NCI-H1694 treated with DMSO at 0.1 percent for 48 hours (cell line): ENCODE measurements at regions not wholly inside any gene's neighbourhood (a gene's known extent, or its start where the extent isn't known, plus 50 kb on each side); places are given as distances from the start of the nearest gene placed in this dataset.
A peak's percentile ranks its signal among the peaks of the same experiment; 100 is the strongest.
"Not testable (repeated sequence)": the region's sequence is repeated elsewhere in the genome, so short reads cannot be mapped to it uniquely, and the experiment has no call there.

Experiments
- DNase-seq: peaks from one replicate; lab custom pipeline; 2025; lab: John Stamatoyannopoulos, UW

DNA sequence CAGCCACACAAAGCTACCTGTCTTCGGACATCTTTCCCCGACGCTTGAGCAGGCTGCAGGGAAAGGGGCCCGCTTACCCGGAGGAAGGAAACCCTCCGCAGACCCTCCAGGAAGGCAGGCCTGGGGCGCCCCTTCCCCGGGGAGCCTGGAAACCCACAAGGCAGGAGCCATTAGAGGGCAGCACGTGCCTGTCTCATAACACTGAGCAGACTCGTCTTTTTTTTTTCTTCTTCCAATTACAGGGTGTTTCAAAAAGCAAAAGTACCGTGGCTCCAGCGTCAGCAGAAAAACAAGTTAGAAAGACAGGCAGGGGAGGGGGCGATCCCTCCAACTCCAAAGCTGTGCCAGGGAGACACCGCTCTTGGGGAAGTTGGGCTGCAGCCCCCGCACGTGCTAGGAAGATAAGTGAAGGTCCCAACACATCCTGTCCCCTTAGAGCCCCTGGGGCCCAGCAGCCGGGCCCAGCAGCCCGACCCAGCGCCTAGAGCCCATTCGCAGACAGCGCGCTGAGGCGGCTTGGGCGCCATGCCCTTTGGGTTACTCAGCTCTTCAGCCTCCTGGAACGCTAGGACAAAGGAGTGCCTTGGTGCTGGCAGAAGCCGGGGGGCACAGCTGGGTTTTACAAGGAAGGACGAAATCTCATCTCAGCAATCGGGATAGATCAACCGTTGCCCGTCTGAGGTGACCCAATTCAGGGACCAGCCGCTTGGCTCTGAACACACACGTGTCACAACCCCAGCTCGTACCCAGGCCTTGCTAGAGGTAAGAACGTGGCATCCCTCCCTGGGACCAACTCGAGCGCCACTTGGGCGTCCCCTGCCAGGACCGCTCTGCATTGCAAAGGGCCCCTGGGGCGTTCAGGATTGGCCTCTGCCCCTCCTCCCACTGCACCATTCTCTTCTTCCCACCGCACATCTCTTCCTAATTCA, 136.3 kb downstream of the LY86 start:
- peak; percentile 86 for DNase-seq

DNA sequence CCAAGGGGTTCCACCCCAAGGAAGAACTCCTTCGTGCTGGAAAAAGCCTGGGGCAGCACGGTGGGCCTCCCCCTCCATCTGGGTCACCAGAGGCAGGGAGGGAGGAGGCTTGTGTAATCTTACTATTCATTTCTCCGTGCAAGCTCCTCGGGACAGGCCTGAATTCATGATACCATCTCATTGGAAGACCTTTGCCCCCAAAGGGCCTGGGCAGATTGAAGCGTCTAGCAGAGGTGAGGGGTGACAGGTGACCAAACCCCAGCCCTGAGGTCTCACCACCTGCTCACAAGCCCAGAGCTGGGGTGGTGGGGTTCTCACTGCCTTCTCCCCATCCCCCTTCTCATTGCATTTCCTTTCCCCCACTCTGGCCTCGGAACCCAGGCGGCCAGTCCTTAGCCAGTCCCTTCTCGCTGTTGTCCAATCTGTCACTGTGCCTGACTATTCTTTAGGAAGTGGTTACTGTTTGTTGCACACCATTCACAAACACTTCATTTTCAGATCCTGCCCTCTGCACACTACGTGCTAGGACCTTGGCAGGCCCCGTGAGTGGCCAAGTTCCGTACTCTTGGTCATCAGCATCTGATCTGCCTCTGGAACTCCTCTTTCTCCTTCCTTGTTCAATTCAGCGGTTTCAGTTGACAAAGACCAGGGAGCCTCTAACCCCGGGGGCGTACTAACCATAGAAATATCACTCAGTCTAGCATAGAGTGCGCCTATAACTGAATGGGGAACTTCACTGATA, 137.1 kb downstream of the LY86 start:
- DNase-seq = no peak

DNA sequence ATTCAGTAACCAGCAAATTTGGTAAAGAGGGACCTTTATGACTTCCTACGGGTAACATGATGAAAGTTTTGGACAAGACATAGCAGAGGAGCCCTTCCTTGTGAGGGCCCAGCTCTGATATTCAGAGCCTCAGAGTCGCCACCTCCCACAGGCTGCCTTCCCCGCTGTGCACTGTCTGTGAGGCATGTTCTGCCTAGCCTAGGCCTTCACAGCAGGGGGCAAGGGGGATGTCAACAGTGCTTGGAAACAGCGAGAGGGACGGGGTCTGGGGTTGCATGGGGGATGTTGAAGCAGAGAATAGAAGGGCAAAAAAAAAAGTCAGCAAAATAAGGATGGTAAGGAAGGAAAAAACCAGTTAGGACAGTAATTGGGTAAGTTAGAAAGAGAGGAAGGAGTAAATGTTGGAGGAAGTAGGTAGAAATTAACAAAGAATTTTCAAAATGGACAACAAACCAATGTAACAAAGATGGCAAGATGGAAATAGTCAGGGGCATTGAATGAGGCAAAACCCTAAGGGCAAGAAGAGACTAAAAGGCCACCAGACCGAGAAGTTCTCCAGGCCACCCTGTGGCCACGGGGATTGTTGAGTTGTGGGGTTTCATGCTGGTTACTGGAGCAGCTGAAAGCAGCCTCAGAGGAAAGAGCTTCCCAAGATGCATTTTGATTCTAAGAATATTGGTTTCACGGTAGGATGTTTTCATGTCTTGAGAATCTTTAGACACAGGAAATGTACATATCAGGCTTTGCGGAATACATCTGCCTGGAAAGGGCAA, 139.8 kb downstream of the LY86 start:
- DNase-seq = no peak

DNA sequence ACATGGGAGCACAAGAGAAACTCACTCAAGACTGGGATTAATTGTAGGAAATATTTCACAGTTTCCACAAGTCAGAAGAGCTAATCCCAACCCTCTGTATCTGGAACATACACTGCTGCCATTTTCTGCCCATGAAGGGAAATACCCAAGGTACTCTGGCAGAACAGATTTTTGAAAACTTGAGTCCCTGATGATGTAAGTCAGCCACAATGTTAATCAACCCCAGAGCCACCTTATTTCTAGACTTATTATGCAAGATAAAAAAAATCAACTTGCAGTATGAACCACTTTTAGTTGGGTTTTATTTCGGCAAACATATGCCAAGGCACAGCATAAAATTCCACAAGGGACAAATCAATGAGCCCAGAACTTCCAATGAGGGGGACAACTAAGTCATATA, 141.5 kb downstream of the LY86 start:
- DNase-seq = no peak

DNA sequence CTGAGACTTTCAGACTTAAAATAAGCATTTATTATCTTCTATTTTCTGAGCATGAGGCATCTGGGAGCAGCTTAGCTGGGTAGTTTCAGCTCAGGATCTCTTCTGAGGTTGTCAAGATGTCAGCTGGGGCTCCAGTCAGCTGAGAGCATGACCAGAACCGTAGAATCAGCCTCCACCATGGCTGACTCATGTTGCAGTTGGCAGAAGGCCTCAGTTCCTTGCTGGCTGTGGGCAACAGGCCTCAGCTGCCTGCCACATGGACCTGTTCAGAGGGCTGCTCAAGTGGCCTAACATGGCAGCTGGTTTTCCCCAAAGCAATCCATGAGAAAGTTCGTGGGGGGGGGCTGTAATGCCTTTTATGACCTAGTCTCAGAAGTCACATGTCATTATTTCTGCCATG, 142.3 kb downstream of the LY86 start:
- DNase-seq = no peak

DNA sequence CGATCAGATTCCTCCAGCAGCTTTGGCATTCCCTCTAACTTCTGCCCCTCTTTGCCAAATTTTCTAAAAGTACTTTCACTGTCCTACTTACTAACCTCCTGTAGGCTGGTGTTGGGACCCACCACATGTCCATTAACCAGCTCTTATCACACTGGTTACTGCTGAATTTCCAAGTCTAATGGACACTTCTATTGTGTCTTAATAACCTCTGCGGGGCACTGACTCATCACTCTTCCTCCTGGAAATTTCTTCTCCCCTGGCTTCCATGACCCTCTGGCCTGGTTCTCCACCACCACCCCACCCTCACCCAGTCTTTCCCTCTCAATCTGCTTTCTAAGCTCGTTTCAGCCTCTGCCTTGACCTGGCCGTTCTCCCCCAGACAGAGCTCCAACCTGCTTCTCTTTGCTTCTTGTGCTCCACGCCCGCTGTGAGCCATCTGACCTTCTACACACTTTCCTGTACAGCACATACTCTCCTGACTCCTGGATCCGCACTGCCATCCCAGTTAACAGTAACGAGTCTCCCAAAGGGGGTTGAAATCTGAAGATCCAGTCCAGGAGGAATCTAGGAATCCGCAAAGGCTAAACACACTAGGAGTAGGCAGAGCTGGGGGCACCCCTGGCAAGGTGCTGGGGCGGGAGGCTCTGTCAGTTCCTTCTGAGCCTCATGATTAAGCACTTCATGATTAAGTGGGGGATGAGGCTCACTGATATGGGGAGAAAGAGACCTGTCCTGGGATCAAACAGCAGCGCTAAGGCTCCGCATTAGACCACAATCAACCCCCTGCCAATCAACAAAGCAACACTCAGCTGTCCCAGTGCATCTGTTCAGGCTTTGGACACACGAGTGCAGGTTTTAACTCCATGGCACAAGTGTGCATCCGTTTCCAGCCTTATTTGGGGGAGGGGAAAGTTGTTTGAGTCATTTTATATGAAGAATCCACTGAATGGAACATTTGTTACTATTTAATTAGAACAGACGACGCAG, 146.3 kb downstream of the LY86 start:
- no peak for DNase-seq

DNA sequence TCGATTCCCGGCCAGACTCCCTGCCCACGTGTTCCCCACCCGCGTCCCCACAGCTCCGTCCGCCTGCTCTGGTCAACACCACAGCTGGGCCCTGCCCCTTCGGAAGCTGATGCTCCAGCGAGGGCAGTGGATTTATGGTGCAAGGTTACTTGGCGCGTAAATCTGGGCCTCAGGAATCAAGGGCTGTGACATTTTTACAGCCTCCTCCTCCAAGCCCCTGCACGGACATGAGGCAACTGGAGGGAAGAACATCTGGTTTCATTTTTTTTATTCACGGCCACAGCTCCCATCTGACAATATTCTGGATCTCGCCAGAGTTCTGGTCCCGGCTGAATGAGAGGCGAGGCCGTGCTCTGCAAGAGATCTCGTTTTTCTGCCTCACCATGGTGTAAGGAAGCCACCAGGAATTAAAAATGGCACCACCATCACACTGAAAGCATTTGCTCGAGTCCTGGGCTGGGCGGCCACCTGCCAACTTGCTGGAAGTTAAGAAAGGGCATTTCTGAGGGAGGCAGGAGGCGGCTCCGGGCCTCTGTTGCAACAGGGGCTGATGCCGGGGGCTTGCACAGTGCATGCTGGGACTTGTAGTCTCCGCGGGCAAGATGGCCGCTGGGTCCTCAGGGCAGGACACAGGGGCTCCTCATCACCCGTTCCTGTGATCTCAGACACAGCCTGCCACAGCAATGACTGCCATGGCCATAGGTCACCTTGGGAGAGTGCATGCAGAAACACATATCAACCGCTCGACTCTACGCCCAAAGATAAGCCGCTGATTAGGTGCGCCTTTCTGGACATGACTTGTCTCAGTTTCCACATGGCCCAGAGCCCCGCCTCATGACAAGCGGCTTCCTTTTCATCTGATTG, 148.5 kb downstream of the LY86 start:
- DNase-seq = no peak

DNA sequence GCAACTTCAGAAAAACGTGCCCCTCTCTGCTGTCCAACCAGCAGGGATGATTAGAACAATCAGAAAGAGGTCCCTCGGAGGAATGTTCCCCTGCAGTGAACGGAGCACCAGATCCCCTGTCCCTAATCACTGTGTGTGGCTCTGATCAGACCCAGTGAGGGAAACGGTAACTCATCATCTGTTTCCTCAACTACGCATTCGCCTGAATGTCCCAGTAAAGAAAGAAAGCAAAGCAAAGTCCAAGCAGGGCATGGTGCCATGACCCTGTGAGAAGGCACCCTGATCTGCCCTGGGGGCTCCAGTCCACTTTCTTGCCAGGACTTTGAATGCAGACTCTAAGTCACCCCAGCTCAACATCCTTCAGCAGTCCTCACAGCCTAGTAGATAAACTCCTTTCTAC, 149.2 kb downstream of the LY86 start:
- DNase-seq = no peak

DNA sequence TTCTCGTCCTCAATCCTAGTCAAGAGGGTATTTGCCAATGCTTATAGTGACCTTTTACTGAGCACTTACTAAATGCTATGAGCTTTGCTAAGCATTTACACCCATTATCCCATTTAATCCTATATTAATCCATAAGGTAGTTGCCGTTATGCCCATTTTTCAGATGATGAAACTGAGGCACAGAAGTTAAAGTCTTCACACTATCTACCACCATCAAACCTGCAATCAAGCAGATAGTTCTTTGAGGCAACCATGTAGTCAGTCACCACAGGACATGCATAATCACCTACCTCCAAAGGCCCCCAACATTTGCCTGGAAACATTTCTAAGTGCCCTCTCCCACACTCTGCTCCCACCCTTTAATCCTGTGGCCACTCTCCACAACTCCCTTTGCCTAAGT, 149.6 kb downstream of the LY86 start:
- no peak for DNase-seq

DNA sequence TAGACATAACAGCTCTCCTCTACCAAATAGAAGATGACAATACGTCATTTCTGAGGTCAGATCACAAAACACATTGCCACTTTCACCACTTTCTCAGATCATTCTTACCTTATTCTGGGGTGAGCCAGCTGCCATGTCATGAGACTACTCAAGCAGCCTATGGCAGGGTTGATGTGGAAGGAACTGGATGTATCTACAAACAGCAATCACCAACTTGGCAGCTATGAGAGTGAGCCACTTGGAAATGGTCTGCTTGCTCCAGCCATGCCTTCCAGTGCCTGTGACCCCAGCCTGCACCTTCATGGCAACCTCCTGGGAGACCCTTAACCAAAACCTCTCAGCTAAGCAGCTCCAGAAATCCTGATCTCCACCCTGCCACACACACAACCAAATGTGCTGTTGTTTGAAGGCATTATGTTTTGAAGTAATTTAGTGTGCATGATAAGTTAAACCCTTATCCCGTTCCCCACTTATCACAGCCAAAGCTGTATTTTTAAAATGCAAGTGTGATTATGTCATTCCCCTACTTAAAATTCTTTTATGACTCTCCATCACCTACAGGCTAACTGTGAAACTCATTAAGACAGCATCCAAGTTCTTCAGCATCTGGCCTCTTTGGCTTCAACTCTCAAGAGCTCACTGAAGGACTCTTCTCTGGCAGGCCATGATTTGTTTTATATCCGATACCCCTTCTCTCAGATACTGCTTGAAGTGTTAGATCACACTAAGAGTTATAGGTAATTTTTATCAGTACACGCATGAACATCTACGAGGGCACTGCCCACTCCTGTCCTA, 150.6 kb downstream of the LY86 start:
- DNase-seq = no peak

DNA sequence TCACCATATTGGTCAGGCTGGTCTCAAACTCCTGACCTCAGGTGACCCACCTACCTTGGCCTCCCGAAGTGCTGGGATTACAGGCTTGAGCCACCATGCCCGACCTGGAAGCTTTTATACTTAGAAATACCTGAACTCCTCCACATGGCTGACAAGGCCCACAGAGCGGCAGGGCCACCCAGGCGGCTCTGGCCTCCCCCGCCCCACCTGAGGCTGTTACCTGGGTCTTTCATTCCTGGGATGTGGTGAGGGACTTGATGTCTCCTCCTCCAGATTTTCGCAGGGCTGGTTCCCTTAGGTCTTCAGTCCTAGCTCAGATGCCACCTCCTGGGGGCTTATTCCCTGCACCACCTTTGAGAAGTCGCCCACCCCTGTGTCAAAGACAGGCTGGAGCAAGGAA, 152.1 kb downstream of the LY86 start:
- no peak for DNase-seq

DNA sequence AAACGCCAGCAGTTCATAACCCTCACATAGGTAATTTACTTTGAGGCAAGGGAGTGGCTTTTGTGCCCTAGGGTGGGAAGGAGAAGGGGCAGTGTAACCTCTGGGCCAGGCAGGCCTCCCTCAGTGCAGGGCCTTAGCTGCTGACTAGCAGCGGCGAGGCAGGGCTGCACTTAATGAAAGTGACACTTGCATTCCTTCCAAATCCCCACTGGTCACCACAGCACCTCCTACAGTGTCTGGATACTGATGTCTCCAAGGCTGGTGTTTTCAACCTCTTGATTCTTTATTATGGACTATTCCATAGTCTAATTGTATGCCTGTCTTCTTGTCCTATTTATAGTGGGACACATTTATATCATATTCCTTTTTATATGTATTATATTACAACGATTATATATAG, 152.7 kb downstream of the LY86 start:
- DNase-seq = no peak

DNA sequence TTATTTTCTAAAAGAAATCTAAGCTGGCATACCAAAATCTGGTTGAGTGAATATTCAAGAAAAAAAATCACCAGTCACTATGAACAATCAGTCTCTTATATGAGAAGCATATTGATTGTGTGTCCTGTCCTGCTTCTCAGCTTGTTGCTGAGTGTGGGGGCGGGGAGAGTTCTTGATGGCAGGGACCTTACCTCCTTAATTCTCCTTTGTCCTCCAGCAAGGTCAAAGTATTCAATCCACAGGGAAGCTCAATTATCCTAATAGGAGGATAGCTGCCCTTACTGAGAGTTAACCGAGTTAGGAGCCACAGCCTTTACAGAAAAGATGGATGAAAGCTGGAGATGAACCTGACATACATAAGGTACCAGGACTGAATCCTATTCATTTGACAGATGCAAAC, 154.0 kb downstream of the LY86 start:
- no peak for DNase-seq

DNA sequence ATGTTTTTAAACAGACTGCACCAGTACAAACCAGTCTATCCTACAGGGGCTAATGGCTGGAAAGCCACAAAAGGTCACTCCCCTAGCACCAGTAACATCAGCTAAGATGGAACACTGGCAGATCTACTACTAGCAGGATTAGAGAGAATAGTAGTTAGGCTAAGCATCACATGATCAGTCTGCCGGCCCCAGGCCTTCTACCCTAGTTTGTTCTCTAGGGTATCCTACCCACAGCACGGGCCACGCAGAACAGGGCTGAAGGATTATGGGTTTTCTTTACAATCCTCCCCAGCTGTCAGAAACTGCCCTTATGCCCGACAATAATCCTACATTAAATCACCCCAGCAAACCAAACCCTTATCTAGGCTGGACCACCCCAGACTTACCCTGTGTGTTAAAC, 156.0 kb downstream of the LY86 start:
- no peak for DNase-seq

DNA sequence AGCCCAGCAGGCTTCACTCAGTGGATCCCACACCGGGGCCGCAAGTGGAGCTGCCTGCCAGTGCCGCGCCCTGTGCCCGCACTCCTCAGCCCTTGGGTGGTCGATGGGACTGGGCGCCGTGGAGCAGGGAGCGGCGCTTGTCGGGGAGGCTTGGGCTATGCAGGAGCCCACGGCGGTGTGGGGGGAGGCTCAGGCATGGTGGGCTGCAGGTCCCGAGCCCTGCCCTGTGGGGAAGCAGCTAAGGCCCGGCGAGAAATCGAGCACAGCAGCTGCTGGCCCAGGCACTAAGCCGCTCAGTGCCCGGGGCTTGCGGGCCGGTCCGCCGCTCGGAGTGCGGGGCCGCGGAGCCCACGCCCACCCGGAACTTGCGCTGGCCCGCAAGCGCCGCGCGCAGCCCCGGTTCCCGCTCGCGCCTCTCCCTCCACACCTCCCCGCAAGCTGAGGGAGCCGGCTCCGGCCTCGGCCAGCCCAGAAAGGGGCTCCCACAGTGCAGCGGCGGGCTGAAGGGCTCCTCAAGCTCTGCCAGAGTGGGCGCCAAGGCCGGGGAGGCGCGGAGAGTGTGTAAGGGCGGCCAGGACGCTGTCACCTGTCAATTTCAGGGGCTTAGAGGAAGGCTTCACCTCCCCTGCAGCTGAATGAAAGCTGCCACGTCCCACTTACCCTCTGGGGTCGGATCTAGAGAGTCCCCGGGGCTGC, 157.3 kb downstream of the LY86 start:
- not testable (repeated sequence) for DNase-seq

DNA sequence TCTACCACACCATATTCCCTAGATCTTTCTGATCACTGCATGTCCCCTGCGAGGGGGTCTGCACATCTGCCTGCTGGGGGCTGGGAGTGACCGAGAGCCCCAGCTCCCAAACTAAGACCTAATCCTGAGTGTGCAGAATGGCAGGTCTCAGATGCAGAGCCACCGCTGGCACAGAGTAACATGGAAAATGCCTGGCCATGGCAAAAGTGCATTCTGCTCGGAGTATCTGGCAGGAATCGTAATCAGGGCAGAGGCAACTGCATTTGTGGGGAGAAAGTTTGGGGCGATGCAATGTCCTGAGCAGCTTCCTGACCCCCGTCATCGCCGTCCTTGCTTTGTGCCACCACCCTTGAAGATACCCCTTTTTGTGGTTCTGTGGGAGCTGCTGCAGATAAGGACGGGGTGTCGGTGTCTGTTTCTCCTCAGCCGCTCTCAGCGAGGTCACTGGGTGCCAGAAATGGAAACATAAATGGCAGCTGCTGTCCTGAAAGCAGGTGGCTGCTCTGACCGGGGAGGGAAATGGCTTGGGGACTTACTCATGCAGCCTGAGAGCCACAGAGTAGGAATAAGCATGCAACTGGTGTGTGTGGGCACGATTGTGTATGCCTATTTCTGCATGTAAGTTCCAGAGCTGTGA, 157.9 kb downstream of the LY86 start:
- no peak for DNase-seq

DNA sequence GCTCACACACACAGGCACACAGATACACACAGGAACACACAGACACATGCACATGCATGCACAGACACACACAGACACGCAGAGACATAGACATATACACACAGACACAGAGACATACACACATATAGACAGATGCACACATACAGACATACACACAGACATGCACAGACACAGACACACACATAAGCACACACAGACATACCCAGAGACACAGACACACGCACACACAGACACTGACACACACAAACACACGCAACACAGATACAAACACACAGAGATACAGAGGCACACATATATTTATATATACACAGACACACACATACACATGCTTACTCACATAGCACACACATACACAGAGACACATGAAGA, 158.4 kb downstream of the LY86 start:
- no peak for DNase-seq

DNA sequence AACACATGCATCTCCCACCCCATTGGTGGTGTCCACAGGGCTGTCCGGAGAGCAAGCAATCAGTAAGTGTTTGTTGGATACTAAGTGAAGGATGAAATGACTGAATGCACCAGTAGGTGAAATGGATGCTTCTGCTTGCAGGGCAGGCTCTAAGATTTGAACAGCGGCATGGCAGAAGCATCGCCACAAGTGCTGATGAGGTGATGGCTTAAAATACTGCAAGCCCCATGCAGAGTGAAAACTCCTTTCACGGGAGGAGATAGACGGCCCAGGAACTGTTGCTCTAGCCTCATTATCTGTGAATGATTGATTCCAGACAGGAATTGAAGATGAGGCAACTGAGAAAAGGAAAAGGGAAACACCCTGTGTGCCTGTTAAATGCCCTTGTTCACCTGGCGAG, 158.9 kb downstream of the LY86 start:
- no peak for DNase-seq

DNA sequence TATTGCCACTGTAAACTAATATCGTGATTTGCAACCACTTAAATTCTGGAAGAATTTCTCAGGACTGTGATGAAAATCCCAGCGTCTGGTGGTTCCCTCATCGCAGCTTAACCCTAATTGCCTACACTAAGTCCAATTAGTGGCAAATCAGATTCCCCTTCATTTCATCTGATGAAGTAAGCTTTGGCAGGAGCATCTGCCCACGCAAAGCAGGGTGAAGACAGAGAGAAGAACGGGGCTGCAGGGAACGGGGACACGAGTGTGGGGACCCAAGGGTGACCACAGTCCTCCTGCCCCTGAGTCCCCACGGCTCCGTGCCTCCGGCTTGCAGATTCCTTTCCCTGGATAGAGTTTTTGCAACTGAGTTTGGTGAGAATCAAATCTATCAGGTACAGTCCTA, 159.5 kb downstream of the LY86 start:
- DNase-seq = no peak
